GM12891 (cell line): ENCODE measurements at regions not wholly inside any gene's neighbourhood (a gene's known extent, or its start where the extent isn't known, plus 50 kb on each side); places are given as distances from the start of the nearest gene placed in this dataset.

ENCODE experiments used
- DNase-seq: peaks from one replicate; pipeline ENCODE4 v3.0.0; 2011; ENCODE audit warnings: low spot score; ENCODE audit not compliant: insufficient read length
- FAIRE-seq: peaks from 2 replicates; lab custom pipeline; 2011; peaks lifted over from hg19 to GRCh38; lab: Jason Lieb, UNC
- PAX5 ChIP-seq: IDR thresholded peaks from 2 replicates; pipeline ENCODE4 v1.6.1; 2011; ENCODE audit warnings: low read length, moderate library complexity, mild to moderate bottlenecking; ENCODE audit not compliant: insufficient read depth, severe bottlenecking
- POLR2A ChIP-seq: IDR thresholded peaks from 2 replicates; pipeline ENCODE4 v1.6.1; 2011; ENCODE audit warnings: low read depth, low read length, control low read depth
- POLR2AphosphoS5 ChIP-seq: IDR thresholded peaks from 2 replicates; pipeline ENCODE4 v1.6.1; 2011; ENCODE audit warnings: low read depth, low read length, control low read depth
- POU2F2 ChIP-seq: IDR thresholded peaks from 2 replicates; pipeline ENCODE4 v1.6.1; 2011; ENCODE audit warnings: low read depth, mild to moderate bottlenecking, control low read depth, low read length, moderate library complexity
- SPI1 ChIP-seq: IDR thresholded peaks from 2 replicates; pipeline ENCODE4 v1.6.1; 2011; ENCODE audit warnings: low read depth, low read length, control low read depth
- TAF1 ChIP-seq: IDR thresholded peaks from 2 replicates; pipeline ENCODE4 v1.6.1; 2011; ENCODE audit warnings: low read depth, low read length, control low read depth

DNA sequence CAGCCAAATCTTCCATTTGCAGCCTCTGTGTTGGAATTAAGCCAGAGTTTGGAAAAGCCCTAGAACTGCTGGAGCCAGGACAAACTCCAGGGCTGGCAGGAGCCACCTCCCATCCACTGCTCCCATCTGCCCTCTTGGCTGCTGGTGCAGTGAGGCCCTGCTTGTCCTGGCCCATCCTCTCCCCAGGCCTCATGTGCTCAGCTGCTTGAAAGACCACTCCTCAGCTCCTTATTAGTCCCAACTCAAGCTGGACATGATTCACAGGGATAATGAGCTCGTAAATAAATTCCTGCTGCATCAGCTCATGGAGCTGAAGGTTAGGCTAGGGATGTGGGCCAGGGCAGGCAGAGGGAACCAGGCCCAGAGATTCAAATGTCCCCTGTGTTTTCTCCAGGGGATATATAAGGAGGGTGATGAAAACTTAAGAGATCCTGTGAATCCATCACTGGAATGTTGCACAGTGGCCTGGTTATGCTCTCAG lies 282.8 kb downstream of the RPS24 start:
- FAIRE-seq (no peak), DNase-seq (no peak)
- TF ChIP-seq POU2F2 (no peak), POLR2A (no peak), POLR2AphosphoS5 (no peak), SPI1 (no peak), PAX5 (no peak), TAF1 (no peak)

DNA sequence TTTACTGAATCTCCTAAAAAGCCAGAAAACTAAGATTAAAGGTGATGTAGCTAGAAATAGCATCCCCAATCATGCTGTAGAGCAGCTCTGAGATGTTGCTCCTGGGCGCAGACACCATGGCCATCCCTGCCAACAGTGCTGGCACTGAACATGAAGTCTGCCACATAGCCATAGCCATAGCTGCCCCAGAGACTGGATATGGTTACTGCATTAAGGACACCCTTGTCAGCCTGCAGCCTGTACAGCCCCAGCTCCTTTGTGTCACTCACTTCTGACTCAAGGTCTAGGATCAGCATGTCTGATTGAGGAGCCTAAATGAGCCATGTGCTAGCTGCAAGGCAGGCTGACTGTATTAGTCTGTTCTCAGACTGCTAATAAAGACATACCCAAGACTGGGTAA lies 284.6 kb downstream of the RPS24 start:
- TF ChIP-seq POLR2A (no peak), POU2F2 (no peak), TAF1 (no peak)
- FAIRE-seq (no peak), DNase-seq (no peak)

DNA sequence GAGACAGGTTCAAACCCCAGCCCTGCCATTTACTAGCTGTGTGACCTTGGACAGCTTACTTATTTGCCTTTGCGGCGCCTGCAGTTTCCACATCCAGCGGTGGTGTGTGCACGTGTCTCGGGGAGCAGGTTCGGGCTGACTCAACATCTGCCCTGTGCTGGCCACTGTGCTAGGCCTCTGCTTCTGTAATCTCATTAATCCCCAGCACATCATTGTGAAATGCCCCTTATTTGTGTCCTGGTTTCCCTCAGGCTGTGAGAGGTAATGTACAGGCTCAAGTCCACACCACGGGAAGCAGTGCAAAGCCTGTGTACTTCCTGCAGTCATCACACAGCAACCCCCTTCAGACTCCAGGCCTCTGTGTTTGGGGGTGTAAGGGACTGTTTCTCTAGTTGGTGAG lies 285.7 kb downstream of the RPS24 start:
- TF ChIP-seq TAF1 = no peak
- TF ChIP-seq POLR2A = no peak
- no peak for TF ChIP-seq PAX5
- TF ChIP-seq POLR2AphosphoS5 = no peak
- no peak for TF ChIP-seq SPI1
- TF ChIP-seq POU2F2 = no peak
- no peak for FAIRE-seq
- DNase-seq = no peak

DNA sequence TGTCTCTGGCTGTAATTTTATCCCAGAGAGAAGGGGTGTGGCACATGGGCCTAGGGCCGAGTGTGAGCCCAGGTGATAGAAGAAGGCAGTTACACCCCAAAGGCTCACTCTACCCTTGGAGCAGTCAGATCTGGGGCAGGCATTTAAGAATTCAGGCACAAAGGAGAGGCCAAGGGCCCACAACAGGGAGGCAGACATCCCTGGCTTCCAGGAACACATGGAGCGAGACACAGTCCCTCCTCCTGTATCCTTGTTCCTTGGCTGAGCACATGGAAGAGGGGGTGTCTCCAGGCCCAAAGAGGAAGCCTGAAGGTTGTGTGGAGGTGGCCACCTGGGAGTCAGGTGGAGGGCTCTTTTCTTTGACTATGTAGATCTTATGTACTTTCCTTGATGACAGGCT lies 286.2 kb downstream of the RPS24 start:
- FAIRE-seq = no peak

DNA sequence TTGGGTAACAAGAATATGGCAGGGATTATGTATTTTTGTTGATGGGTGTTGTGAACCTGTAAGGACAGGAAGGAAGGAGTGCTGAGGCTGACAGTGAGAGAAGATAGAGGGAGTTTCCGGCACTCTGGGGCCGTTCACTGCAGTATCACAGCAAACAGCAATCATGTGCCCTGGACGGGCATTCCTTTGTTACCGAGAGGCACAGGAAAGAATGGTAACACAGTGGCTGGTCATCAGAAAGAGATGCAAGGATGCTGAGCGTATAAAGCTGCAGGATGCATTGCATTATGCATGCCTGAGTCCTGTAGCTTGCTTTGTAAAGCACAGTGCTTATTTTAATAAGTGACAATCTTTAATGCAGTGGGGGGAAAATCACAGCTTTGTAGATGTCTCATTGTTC lies 286.8 kb downstream of the RPS24 start:
- no peak for DNase-seq
- no peak for FAIRE-seq
- TF ChIP-seq PAX5 (no peak), POU2F2 (no peak), POLR2A (no peak), POLR2AphosphoS5 (no peak), SPI1 (no peak), TAF1 (no peak)

More for the DNA sequence above, 286.2 kb downstream of the RPS24 start:
- no peak for DNase-seq
- TF ChIP-seq POU2F2 (no peak), POLR2A (no peak), SPI1 (no peak)

DNA sequence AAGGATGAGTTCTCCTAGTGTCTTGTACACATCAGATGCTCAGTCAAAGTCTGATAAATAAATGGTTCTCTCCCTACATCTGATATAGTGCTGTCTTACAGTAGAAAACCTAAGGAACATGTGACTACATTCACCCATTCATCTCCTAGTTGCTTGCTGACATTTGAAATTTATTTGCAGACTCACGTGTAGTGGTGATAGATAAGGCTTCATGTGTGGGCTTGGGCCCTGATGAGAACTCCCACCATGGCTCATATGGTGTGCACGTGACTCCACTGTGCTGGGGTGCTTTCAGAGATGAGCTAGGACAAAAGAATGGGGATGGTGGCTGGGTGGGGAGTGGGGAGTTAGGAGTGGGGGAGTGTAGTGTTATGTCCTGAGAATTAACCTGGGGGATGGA lies 287.3 kb downstream of the RPS24 start:
- FAIRE-seq (no peak), DNase-seq (no peak)
- TF ChIP-seq PAX5 (no peak), POLR2AphosphoS5 (no peak), POLR2A (no peak), SPI1 (no peak), TAF1 (no peak), POU2F2 (no peak)

DNA sequence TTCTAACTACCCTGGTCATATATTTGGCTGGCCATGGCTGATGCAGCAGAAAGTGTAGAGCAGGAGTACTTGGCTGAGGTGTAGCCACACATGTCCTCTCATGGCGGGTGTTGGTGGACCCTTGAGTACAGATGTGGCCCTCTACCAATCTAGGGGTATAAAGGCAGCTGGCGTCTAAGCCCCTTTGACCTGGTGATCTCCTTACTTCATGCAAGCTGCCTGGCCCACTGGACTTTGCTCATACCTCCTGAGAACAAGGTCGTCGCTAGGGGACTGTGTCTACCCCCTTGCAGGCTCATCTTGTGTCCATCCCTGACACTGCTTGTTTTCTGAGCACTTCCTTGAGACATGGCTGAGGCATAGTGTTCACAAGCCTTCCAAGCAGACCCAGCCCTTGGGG lies 287.8 kb downstream of the RPS24 start:
- TF ChIP-seq PAX5 (no peak), POLR2AphosphoS5 (no peak), TAF1 (no peak)
- FAIRE-seq = no peak
- DNase-seq = no peak

DNA sequence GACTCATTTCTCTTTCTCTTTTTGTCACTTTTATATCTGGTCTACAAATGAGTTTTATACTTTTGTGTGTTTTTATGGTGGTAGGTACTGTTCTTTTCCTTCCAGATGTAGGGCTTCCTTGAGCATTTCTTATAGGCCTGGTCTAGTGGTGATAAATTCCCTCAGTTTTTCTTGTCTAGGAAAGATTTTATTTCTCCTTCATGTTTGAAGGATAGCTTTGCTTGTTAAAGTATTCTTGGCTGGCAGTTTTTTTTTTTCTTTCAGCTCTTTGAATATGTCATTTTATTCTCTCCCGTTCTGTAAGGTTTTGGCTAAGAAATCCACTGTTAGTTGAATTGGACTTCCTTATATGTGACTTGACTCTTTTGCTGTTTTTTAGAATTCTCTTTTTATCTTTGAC lies 292.7 kb downstream of the RPS24 start:
- FAIRE-seq = no peak
- TF ChIP-seq TAF1 (no peak), POLR2A (no peak), PAX5 (no peak), SPI1 (no peak), POLR2AphosphoS5 (no peak), POU2F2 (no peak)
- DNase-seq = no peak

DNA sequence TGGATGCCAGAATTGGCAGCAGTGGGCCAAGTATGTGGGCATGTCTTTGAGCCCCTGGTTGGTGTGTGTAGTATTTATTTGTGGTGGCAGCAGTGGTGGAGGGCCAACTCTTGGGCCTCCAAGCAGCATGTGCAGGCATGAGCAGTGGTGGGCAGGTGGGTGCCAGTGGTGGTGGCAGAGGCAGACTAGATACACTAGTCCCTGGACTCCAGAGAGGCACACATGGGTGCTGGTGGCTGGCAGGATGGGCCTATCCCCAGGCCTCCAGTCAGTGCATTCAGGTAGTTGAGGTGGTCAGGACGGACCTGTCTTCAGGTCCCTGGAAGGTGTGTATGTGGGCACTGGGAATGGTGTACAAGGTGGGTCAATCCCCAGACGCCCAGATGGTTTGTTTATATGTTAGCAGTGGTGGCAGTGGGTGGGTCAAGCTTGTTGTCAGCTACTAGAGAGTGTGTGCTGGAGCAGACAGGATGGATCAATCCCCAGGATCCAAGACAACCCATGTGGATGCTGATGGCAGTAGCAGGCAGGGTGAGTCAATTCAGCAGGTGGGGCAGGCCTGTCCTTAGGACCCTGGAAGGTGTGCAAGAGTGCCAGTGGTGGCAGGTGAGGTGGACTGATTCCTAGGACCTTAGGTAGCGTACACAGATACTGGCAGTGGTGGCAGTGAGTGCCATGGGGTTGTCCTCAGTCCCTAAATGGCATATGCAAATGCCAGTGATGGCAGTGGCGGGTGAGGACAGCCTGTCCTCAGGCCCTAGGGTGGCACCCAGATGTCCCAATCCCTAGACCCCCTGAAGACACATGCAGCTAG lies 294.3 kb downstream of the RPS24 start:
- TF ChIP-seq TAF1 (no peak), PAX5 (no peak), SPI1 (no peak), POLR2A (no peak), POU2F2 (no peak), POLR2AphosphoS5 (no peak)
- DNase-seq = no peak
- FAIRE-seq = no peak

DNA sequence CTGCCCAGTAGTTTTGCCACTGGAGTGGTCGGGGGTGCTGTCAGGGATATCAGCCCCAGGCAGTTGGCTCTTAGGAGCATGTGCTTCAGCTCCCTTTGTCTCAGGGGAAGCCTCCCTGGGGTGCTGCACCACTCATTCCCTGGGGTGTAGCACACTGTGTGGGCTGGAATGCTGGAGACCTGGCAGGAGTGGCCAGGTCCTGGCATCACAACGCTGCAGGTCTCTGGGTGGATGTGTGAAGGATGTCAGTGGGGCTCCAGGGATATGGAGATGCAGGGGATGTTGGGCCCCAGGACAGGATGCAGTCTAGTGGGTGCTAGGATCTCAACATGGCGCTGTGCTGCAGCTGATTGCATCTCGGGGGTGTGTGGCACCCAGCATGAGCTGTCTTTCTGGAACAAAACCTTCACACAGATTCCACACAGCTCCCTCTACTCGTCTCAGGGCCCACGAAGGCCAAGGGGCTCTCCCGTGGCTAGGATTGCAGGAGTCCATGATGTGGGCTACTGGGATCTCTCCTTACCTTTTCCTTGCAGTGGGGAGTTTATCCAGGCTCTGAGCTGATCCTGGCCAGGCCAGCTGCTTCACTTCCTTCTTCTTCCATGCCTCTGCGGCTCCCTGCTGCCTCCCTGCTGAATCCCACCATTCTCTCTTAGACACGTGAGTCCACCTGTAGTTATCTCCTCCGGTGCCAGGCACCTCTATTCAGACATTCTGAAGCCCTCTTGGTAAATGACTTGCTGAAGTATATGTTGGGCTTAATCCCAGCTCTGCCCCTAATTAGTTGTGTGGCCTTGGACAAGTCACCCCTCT lies 295.1 kb downstream of the RPS24 start:
- no peak for TF ChIP-seq POLR2AphosphoS5
- DNase-seq = no peak
- no peak for FAIRE-seq
